GM21360 (cell line): ENCODE measurements at regions not wholly inside any gene's neighbourhood (a gene's known extent, or its start where the extent isn't known, plus 50 kb on each side); places are given as distances from the start of the nearest gene placed in this dataset.

ENCODE experiments used
- ATAC-seq: cut with Tn5 transposase; IDR thresholded peaks from one replicate; pipeline ENCODE4 v1.9.1; 2021; ENCODE audit warnings: mild to moderate bottlenecking, moderate library complexity; ENCODE audit not compliant: unreplicated experiment

DNA sequence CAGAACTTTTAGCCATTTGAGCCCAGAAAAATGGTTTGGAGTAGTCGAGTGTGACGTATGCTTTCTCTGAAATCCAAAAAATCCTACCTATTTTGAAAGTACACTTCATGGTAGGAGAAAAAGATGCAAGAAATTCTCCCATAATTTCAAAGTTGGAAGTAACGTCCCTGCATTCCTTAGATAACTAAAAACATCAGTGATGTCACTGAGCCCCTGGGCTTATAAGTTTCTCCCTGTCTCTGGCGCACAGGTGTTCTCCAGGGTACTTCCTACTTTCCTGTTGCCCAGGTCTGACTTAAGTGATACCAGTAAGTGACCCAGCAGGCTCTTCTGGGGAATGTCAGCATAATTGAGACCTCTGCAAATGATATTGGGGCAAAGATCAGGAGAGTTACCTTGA lies 90.5 kb upstream of the WDR1 start:
- no peak for ATAC-seq

DNA sequence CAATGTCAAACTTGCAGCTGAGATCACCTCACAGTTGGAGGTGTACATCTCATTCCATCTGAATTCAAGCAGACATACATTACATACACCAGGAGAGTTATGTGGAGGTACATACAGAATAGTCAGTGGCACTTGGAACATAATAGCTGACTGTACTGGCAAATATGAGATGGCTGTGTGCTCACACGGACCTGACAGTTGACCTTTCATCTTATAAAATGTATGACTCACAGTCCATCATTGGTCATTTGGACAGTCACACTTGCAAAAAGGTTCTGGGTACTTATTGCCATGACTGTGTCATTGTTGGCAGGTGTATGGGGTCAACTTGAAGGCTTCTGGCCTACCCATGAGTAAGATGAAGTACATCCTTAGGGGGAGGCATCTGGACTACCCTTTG lies 88.6 kb upstream of the WDR1 start:
- no peak for ATAC-seq

DNA sequence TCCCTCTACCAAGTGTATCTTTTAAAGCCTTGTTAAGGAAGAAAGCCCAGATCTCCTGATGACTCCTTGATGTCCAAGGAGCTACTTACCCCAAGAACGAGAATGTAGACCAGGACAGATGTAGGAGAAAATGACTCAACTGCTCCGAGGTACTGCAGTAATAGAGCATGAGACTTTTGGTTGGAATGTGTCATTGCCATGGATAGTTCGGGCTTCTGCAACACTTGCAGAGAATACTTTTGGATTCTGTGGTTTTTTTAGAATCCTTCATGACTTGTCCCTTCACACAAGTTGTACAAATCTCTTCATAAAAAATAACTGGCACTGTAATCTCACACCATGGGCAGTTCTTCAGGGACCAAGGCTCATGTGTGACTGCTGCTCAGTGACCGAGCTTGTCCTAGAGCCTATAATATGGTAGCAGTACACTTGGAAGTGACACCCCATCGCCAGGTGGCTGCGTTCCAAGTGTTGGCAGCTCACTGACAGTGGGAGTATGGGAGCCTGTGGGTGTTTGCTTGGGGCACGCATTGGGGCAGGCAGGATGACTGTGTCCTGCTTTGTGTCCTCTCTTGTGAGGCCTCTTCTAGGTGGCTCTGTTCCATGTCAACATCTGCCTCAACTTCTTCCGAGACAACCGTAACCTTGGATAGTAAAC lies 87.9 kb upstream of the WDR1 start:
- no peak for ATAC-seq

DNA sequence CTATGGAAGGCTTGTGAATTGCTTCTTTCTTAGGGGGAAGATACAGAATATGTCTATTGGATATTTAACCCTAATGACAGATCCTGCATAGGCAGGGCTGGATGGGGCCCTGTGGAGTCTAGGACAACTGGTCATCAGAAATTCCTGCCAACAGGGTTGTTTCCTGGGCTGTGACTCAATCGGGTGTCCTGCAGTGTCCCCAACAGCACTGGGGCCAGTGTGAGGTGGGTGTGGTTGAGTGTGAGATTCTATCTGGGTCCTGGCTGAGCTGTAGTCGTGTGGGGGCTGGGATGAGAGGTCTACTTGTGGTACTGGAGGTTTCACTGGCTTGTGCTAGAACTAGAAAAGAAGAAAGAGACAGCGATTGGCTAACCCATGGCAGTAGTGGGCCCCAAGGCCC lies 87.3 kb upstream of the WDR1 start:
- no peak for ATAC-seq

DNA sequence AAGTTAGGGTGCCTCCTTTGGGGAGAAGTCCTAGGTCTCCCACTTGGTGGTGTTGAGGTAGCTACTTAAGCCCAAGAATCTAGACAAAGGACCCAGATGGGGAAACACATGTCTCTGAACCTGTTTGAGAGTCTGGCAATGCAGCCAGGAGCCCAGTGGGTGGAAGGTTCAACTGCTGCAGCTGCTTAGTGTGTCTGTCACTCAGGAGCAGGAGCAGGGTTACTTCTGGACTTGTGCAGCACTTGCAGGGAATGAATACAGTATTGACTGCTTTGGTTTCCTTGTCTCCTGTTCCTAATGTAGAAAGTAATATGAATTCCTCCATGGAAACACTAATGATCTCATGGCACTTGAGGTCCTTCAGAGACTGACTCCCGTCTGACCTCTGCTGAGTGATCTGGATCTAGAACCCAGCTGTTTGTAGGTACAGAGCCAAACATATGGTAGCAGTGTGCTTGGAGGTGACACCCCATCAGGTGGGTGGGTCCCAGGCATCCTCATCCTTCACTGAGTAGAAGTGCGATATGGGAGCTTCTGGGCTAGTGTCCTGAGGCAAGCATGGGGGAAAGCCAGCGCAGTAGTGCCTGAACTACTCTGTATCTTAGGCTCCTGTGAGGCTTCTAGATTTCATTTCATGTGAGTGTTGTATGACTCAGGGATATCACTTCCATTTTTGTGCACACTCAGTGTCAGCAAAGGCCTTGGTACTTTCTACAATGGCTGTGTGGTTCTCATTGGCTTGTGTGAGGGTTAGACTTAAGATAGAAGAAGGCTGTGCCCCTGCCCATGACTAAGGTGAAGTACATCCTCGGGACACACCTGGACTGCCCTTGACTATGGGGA lies 85.0 kb upstream of the WDR1 start:
- no peak for ATAC-seq

DNA sequence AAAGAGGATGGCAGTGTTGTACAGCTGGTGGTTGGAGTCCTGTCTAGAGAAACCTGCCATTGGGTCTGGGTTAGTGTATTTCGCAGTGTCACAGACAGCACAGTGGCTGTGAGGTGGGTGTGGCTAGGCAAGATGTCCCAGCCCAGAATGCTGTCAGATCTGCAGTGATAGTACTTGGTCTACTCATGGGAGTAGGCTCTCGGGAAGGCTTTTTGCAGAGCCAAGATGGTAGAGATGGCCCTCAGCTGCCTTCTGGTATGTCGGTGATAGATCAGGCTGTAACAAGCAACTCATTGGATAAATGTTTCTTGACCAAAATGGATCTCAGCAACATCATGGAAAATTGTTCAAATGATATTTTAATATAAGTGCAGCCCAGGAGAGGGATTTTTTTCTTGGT lies 84.3 kb upstream of the WDR1 start:
- ATAC-seq = no peak

DNA sequence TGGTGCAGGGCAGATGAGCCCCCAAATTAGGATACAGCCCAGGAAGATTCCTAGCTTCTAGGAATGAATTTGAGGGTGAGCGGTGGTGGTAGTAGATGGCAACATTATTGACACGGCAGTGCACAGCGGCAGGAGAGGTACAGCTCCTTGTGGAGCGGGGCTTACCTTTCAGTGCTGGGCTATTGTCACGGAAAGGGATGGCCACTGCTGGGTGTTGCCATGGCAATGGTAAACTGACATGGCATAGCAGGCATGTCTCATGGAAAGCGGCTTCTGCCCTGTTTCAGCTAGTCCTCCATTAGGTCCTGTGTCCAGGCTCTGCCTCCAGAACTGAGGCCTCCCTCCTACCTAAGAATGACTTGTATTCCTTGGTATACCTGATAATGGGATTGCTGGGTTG lies 81.8 kb upstream of the WDR1 start:
- no peak for ATAC-seq

DNA sequence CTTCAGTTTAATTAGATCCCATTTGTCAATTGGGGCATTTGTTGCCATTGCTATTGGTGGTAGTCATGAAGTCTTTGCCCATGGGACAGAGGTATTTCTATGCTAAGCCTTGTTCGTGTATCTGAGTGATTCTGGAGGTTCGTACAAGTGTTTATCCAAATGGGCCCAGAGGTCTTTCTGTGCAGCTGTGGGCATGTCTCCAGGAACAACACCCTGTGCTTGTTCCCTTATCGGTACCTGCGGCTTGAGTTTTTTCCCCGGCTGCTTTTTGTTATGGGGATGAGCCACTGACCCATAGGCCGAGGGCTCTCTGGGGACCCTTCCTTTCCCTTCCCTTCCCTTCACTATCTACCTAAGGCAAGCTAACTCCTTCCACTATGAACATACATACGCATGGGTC lies 81.4 kb upstream of the WDR1 start:
- ATAC-seq = no peak

DNA sequence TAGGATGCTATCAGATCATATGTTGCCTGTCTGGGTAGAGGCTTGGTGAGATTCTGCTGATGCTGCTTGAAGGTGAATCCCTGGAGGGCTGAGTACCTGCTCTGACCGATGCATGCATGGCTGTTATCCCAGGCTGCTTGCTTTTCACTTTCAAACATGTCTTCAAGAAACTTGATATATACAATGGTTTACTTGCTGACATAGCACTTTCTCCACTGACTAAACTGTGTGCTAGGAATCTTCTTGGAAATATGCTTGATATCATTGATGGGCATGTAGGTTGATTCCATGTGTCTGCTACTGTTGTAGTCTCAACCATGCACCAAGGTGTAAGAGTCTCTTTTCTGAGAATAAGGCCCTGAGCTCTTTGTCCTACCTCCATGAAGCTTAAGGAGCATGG lies 79.6 kb upstream of the WDR1 start:
- no peak for ATAC-seq

DNA sequence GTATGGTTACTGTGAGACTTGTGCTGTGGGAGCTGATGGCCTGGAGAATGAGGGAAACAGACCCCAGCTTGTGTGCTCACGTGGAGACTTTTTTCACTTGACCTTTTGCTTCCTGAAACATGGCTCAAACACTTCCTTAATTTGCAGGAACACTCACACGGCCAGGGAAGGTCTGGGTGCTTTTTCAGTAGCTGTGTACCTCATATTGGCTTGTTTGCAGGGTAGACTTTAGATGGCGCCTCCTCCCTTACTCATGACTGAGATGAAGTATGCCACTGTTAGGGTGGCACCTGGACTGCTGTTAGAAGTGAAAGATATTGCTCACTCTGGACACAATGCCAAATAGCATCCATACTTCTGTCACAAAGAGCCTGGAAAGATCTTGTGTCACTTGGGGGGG lies 75.7 kb upstream of the WDR1 start:
- ATAC-seq = no peak

DNA sequence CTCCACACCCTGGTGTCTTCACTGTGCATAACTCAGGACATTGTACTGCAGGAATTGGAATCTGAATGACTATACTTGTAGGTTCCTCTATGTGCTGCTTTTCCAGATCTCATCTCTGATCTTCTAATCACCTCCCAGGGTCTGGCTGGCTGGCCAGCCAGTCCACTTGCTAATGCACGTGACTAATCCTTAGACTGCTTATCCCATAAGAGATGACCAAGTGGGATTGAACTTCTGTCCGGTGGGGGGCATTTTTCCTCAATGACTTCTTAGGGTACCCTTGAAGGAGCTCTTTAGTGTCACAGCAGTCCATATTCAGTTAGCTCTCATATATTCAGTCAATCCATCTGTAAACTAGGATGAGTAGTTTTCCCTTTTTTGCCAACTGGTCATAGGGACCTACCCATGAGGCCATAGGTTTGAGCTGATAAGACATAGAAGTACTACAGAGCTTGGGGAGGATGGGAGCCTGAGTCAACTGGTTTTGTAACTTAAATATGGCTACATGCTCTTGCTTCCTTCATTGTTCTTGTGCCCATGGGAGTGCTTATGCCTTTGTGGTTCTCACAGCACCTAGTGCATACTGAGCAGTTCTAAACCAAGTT lies 71.9 kb upstream of the WDR1 start:
- no peak for ATAC-seq

DNA sequence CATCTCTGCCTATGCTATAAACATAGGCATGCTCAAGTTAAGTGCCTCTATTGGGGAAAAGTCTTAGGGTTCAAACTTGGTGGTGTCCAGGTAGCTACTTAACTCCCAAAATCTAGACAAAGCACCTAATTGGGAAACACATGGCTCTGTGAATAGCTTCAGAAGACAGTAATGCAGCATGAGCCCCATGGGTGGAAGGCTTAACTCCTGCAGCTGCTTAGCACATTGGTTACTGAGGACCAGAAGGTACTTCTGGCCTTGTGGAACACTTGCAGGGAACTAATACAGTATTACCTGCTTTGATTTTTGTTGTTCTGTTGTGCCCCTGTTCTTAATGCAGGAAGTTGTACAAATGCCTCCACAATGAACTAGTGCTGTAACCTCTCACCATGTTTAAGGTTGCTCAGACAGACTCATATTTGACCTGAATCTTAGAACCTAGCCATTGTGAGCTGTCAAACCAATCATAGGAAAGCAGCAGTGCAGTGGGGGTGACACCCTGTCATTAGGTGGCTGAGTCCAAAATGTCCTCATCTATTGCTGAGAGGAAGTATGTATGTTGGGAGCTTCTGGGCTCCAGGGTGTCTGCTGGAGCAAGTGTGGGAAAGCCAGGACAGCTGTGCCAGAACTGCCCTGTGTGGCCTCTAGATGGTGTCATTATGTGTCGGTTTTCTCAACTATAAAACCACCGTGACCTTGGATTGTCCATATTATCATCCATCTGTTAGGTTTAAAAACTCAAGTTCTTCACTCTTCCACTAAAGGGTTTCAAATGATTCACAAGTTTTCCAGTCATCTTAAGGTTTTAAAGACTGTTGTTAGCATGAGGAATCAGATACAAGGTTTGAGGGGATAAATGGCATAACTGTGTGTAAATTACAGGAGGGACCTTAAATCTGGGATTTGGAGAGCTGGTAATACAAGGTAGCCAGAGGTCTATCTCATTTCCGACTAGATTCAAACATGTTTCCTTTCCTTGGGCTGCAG lies 69.9 kb upstream of the WDR1 start:
- ATAC-seq = no peak

DNA sequence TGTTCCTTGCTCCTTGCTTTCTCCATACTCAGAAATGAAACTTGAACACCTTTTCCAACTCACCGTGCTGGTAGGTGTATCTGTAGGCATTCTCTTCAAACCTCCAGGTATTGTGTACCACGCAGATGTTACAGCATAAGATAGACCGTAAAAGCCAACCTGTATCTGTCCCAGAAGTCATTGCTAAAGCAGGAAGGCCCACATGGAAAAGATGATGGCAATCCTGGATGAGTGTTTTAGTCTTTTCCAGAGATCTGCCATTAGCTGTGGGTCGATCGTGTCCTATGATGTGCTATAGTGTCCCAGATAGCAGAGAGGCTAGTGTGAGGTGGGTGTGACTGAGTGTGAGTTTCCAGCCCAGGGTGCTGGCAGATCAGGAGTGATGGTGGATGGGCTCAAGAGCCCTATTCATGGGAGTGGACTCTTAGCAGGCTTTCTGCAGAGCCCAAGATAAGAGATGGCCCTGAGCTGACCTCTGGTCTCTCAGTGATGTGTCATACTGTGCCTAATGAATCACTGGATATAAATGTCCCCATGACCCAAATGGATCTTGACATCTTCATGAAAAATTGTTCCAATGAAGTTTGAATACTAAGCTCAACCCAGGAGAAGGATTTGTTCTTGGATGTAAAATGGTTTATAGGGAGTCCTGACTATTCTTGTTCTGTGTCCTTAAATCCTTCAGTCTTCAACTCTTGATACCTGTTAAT lies 69.1 kb upstream of the WDR1 start:
- no peak for ATAC-seq

DNA sequence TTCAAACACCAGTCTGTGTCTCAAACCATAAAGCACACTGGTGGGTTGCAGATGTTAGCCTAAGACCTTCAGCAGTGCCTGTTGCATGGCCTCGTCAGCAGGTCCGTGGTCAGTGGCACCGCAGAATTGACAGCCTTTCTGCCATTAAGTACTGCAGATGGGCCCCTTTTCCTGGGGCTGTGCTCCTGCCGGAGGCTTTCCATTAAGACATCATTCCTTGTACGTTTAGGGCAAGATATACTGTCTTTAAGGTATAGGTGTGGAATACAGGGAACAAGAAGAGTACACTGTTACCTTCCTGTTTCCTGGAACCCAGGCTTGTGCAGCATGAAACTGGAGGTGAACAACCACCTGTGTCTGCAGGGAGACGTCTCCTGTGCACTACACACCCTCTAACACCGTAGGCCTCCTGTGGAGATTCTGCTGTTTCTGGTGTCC lies 67.9 kb upstream of the WDR1 start:
- no peak for ATAC-seq

DNA sequence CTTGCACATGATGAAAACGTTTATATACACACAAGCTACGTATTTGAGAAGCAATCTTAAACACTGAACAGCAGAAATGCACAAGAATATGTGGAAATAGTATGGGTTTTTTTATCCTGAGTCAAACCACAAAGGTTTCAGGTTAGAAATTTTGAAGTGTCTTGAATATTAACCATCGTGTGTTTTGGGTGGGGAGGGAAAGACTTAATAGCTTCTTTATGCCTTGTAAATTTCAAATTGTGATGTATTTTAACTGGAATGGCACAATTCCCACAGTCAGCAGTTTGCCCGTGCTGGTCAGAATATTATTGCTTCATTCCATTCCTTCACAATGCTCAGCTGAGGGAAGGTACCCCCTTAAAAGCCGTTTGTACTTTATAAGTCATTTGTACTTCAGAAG lies 67.4 kb upstream of the WDR1 start:
- ATAC-seq = no peak

DNA sequence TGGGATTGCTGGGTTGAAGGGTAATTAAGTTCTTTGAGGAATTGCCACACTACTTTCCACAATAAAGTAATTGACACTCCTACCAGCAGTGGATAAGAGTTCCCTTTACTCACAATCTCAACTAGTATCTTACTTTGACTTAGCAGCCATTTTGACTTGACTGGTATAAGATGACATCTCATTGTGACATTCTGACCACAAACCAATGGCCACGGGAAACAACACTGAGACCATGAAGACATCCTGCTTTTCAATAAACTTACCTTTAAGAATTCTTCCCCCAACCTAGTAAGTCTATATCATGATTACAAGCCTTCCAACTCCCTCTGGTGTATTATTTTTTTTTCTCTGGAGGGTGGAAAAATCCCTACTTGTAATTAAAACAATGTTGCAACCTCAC lies 66.9 kb upstream of the WDR1 start:
- ATAC-seq = no peak

DNA sequence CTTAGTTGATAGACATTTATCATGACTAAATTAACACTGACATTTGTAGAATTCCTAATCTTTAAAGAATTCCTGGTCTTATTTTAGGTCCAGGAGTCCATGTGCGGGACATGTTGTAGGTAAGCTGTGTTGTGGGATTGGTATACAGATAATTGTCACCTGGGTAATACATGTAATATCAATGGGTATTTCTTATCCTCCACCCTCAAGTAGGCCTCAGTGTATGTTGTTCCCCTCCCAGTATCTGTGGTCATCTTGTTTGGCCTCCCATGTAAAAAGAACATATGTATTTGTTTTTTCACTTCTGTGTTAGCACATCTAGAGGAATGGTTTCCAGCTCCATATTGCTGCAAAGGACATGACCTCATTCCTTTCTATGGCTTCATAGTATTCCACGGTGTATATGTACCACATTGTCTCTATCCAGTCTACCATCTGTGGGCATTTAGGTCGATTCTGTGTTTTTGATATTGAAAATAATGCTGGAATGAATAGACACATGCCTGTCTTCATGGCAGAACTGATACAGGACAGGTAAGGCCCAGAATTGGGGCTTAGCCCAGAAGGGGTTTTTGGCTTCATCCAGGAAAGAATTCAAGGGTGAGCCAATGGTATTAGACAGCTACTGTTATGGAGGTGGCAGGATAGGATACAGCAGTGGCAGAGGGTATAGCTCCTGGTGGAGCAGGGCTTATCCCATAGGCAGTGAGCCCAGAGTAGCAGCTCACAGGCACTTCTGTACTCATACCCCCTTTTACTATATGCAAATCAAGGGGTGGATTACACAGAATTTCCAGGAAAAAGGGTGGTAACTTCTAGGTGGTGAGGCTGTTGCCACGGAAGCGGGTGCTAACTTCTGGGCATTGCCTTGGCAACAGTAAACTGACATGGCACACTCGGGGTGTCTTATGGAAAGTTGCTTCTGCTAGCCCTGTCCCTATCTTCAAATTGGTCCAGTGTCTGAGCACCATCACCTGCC lies 66.1 kb upstream of the WDR1 start:
- no peak for ATAC-seq

DNA sequence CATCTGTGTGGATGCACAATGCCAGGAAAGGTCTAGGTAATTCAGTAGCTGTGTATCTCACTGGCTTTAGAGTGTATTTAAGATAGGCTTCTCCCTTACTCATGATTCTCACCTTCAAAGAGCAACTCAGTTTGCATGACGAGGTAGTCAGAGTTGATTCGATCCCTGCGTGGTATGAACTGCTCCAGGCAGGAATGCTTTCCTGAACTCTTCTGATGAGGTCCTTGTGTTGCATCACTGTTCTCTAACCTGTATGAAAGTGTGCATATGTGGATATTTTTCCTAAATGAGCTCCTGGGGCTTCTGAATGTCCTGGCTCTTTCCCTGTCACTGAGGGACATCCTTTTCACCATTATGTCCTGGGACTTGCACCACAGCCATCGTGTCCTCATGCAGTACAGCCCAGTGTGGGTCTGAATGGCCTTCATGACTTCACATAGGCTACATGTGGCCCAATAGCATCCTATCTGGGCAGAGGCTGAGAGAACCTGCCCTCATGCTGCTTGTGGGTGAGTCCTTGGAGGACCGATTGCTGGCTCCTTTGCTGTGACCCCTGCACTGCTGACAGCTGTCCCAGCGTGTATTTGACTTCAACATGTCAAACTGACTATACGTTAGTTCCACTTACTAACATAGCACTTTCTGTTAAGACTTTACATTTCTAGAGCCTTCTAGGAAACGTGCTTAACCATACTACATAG lies 65.3 kb upstream of the WDR1 start:
- no peak for ATAC-seq
